Panc1 (cell line): ENCODE measurements at regions not wholly inside any gene's neighbourhood (a gene's known extent, or its start where the extent isn't known, plus 50 kb on each side); places are given as distances from the start of the nearest gene placed in this dataset.

Experiments
- CTCF ChIP-seq: fragments of 450-650 bp; IDR thresholded peaks from 2 replicates; pipeline ENCODE4 v1.5.1; 2017; ENCODE audit warnings: mild to moderate bottlenecking
- POLR2AphosphoS5 ChIP-seq: IDR thresholded peaks from 2 replicates; pipeline ENCODE4 v1.6.1; 2012; ENCODE audit warnings: mild to moderate bottlenecking, low read depth, low read length, moderate library complexity
- REST ChIP-seq, 2 experiments: IDR thresholded peaks; 2 replicates each; pipeline ENCODE4 v1.6.1; 2011 to 2012; ENCODE audit warnings: low read depth in 2 of 2, control low read depth in 1 of 2, low read length in 1 of 2, mild to moderate bottlenecking in 1 of 2, moderate library complexity in 1 of 2; ENCODE audit not compliant: insufficient read depth in 1 of 2
- TCF7L2 ChIP-seq: IDR thresholded peaks from 2 replicates; pipeline ENCODE4 v1.6.1; 2011; ENCODE audit warnings: mild to moderate bottlenecking, low read depth, low read length, inconsistent platforms

GRCh38 chr10:124308811-124309210 lies 109.9 kb downstream of the OAT start:
- TF ChIP-seq CTCF (no peak), POLR2AphosphoS5 (no peak), TCF7L2 (no peak), REST (IDR thresholded peaks at IDR 0.05; ENCODE audit: insufficient read depth in 1 of 2, low read depth in 2 of 2, low read length in 1 of 2) (no peak)
